GM12873 (cell line): ENCODE measurements at regions not wholly inside any gene's neighbourhood (a gene's known extent, or its start where the extent isn't known, plus 50 kb on each side); places are given as distances from the start of the nearest gene placed in this dataset.
A peak's percentile ranks its signal among the peaks of the same experiment; 100 is the strongest.

Source experiments
- CTCF ChIP-seq: IDR thresholded peaks from 2 replicates; pipeline ENCODE4 v1.5.1; 2012; ENCODE audit warnings: low read depth, mild to moderate bottlenecking, moderate library complexity, low read length, control low read depth; ENCODE audit not compliant: insufficient read depth; ENCODE audit errors: missing control alignments

DNA sequence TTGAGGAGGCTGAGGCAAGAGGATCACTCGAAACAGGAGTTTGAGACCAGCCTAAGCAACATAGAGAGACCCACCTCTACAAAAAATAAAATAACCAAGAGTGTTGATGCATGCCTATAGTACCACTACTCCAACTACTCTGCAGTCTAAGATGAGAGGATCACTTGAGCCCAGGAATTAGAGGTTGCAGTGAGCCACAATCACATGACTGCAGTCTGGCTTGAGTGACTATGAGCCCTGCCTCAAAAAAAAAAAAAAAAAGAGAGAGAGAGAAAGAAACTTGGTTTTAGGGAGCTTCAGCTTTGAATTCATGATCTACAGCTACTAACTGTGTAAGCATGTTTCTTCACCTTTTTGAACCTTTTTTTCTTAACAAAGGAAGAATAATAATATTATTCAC lies 119.9 kb downstream of the HNMT start:
- no peak for TF ChIP-seq CTCF

DNA sequence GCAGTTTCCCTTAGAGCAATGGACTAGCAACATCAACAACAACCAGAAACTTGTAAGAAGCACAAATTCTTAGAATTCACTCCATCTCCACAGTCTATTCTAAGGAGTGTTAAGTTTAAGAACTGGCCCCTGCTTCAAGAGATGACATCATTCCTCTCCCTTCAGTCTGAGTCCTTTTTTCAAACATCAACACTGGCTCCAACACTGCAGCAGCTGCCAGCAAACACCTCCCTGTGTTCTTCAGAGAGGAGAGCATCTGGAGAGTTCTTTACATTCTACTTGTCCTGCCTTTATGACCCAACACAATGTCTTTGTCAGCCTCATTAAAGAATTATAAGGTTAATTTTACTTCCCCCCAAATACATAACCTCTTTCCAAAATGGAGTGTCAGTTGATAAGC lies 122.3 kb downstream of the HNMT start:
- no peak for TF ChIP-seq CTCF

- TF ChIP-seq CTCF: no peak
Observed at GRCh38 chr2:138087751-138088593, 123.7 kb downstream of the HNMT start.

DNA sequence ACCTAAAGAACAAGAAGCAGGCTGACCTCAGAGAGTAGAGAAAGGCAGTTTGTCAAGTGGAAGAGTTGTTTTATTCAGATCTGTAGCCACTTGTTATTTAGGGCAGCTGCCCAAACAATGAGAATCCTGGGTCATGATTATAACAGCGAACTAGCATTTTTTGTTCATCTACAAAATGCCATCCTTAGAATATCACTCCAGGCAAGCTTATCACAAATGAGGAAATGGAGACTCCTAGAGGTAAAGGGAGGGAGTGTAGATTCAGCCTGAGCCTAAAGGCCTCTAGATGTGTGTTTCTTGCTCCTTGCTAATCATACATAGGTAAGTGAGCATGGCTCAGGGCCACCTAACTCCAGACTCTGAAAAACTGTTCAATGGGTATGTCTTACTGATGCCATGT lies 126.1 kb downstream of the HNMT start:
- peak; percentile 69 for TF ChIP-seq CTCF

GRCh38 chr2:138093455-138093854 lies 129.2 kb downstream of the HNMT start:
- TF ChIP-seq CTCF: no peak

DNA sequence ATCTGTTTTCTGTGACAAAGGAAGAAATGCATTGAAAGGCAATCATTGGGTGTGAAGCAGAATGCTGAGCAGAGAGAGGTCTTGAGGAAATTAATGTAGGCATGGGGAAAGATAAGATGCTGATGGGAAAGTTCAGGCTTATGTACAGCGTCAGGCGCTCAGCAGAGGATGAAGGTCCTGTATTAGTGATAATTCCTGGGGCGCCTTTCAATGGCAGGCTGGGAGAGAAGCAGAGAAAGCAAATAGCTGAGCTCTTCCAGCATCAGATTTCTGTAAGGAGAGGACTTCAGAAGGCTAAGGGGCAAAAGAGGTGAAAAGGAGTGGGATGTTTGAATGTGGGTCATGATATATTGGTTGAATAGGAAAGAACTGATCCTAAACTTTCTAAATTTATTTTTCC lies 129.8 kb downstream of the HNMT start:
- no peak for TF ChIP-seq CTCF

DNA sequence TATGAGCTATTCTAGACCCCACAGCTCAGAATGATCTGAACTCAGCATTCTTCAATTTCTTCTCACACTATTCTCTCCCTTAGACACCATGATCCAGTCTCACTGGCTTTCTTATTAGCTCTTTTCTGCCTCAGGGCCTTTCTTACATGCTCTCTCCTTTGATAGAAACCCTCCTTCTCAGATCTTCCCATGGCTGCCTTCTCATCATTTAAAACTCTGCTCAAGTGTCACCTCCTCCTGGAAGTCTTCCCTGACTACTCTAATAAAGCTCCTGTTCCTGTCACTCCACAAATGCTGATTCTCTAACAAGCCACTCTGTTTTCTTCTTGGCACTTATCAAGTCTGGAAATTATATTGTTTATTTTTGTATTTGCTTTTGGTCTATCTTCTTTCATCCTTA lies 131.1 kb downstream of the HNMT start:
- no peak for TF ChIP-seq CTCF

- TF ChIP-seq CTCF: no peak
Observed at GRCh38 chr2:138101718-138102117, 137.4 kb downstream of the HNMT start.
